Nephron (organoid): ENCODE measurements at regions not wholly inside any gene's neighbourhood (a gene's known extent, or its start where the extent isn't known, plus 50 kb on each side); places are given as distances from the start of the nearest gene placed in this dataset.

Experiments used
- H3K27ac Mint-ChIP-seq, 3 experiments: 2 replicates each; pipeline ENCODE4 v1.8.0; 2020; ENCODE audit warnings: mixed read lengths in 3 of 3, mild to moderate bottlenecking in 2 of 3, moderate library complexity in 1 of 3
- H3K27me3 Mint-ChIP-seq: 2 replicates; pipeline ENCODE4 v1.8.0; 2021; ENCODE audit warnings: low read depth, mild to moderate bottlenecking, moderate library complexity, mixed read lengths
- H3K36me3 Mint-ChIP-seq: 2 replicates; pipeline ENCODE4 v1.8.0; 2020; ENCODE audit warnings: low read depth, mixed read lengths
- H3K4me1 Mint-ChIP-seq: 2 replicates; pipeline ENCODE4 v1.8.0; 2020; ENCODE audit warnings: mixed read lengths
- H3K4me3 Mint-ChIP-seq, 3 experiments: 2 replicates each; pipeline ENCODE4 v1.8.0; 2020; ENCODE audit warnings: mild to moderate bottlenecking in 3 of 3, mixed read lengths in 3 of 3, moderate library complexity in 2 of 3
- H3K9me3 Mint-ChIP-seq: 2 replicates; pipeline ENCODE4 v1.8.0; 2020; ENCODE audit warnings: mixed read lengths
- TF ChIP-seq, protein P1 (sequence below), 3 experiments: fragments of 200-600 bp; sonication (generic); IDR thresholded peaks; one replicate each; pipeline ENCODE4 v1.5.0; 2021; ENCODE audit warnings: antibody characterized with exemption in 3 of 3; ENCODE audit not compliant: unreplicated experiment in 3 of 3

DNA sequence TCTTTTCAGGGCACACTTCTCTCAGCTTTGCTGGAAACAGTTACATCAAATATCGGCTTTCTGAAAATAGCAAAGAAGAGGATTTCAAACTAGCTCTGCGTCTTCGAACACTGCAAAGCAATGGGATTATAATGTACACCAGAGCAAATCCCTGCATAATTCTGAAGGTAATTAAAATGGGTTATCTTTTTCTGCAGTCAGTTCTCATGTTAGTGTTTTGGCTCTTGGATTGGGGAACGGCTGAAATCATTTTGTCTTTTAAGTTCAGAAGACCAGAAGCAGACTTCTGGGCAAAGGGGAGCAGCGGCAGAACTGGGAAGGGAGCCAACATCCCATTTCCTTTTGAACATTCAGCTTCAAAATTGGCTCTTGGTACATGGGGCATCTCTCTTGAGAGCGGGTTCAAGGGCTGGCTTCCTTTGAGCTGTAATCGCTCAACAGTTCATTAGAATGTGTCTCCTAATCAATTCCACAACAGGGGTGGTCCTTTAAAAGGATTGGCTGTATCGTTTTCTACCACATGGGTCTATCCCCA lies 110.2 kb upstream of the MTNR1B start:
- Mint-ChIP-seq H3K27me3 (peaks cover 4% of the 10 kb centered on the region), H3K36me3 (peaks cover 15% of the 10 kb centered on the region), H3K9me3 (no peaks in the 10 kb centered on the region), H3K4me3 (no peak overlapping the region), H3K4me1 (peaks cover 72% of the 10 kb centered on the region), H3K27ac (no peak overlapping the region)
- TF ChIP-seq, protein P1, sequence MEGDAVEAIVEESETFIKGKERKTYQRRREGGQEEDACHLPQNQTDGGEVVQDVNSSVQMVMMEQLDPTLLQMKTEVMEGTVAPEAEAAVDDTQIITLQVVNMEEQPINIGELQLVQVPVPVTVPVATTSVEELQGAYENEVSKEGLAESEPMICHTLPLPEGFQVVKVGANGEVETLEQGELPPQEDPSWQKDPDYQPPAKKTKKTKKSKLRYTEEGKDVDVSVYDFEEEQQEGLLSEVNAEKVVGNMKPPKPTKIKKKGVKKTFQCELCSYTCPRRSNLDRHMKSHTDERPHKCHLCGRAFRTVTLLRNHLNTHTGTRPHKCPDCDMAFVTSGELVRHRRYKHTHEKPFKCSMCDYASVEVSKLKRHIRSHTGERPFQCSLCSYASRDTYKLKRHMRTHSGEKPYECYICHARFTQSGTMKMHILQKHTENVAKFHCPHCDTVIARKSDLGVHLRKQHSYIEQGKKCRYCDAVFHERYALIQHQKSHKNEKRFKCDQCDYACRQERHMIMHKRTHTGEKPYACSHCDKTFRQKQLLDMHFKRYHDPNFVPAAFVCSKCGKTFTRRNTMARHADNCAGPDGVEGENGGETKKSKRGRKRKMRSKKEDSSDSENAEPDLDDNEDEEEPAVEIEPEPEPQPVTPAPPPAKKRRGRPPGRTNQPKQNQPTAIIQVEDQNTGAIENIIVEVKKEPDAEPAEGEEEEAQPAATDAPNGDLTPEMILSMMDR (IDR thresholded peaks at IDR 0.05; ENCODE audit: unreplicated experiment in 3 of 3): no peak

- peak overlapping the region; percentile 41 to 80 (median 47) for H3K27ac Mint-ChIP-seq
- TF ChIP-seq, protein P1 (IDR thresholded peaks at IDR 0.05; ENCODE audit: unreplicated experiment in 3 of 3): peak in 1 of 3 experiments; percentile 16
- peaks cover 19% of the 10 kb centered on the region for H3K36me3 Mint-ChIP-seq
- H3K27me3 Mint-ChIP-seq: peaks cover 4% of the 10 kb centered on the region
- H3K4me3 Mint-ChIP-seq: no peak overlapping the region
- no peaks in the 10 kb centered on the region for H3K9me3 Mint-ChIP-seq
- peaks cover 55% of the 10 kb centered on the region for H3K4me1 Mint-ChIP-seq
Observed at GRCh38 chr11:92861634-92862033, 107.8 kb upstream of the MTNR1B start.

- Mint-ChIP-seq H3K27ac (no peak overlapping the region), H3K9me3 (no peaks in the 10 kb centered on the region), H3K27me3 (peaks cover 8% of the 10 kb centered on the region), H3K4me1 (peaks cover 42% of the 10 kb centered on the region), H3K36me3 (peaks cover 5% of the 10 kb centered on the region), H3K4me3 (no peak overlapping the region)
- TF ChIP-seq, protein P1 (IDR thresholded peaks at IDR 0.05; ENCODE audit: unreplicated experiment in 3 of 3): no peak
Observed at GRCh38 chr11:92865352-92865751, 104.1 kb upstream of the MTNR1B start.

GRCh38 chr11:92866679-92867282 lies 102.7 kb upstream of the MTNR1B start:
- Mint-ChIP-seq H3K27ac (no peak overlapping the region), H3K4me3 (no peak overlapping the region), H3K27me3 (peaks cover 8% of the 10 kb centered on the region)

DNA sequence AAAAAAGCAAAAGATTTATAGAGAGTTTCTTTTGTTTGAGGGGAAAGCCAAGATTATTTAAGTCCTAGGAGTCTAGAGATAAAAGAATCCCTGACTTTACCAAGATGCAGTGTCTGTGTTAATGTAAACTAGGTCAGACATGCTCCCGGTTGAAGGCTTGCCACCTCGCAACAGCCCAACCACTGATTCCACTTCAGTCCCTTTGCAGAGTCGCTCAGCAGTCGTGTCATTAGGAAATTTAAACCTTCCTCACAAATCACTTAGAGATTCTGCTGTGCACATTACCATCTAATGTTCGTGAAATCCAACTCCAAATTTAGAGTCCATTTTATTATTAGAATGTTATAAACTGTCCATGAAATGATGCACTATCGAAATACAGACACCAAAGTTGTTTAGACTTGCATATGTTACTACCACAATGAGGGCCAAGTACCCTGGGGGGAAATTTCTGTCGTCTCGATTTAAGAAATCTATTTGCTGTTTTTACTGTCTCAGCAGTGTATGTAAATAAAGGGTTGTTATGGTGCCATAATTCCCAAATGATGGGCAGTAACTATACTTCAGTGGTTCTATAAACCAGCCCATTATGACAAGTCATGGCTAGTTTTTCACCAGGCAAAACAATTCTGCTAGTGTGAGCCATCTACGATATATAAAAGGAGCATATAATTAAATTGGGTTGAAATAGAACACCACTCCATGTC lies 101.4 kb upstream of the MTNR1B start:
- H3K36me3 Mint-ChIP-seq: peaks cover 4% of the 10 kb centered on the region
- peak overlapping the region in 2 of 3 experiments; percentile 1 to 4 for H3K27ac Mint-ChIP-seq
- H3K27me3 Mint-ChIP-seq: peaks cover 8% of the 10 kb centered on the region
- peaks cover 28% of the 10 kb centered on the region for H3K4me1 Mint-ChIP-seq
- no peak overlapping the region for H3K4me3 Mint-ChIP-seq
- TF ChIP-seq, protein P1 (IDR thresholded peaks at IDR 0.05; ENCODE audit: unreplicated experiment in 3 of 3): no peak
- H3K9me3 Mint-ChIP-seq: no peaks in the 10 kb centered on the region

More at GRCh38 chr11:92866679-92867282, 102.7 kb upstream of the MTNR1B start:
- TF ChIP-seq, protein P1 (IDR thresholded peaks at IDR 0.05; ENCODE audit: unreplicated experiment in 3 of 3): no peak
- peaks cover 28% of the 10 kb centered on the region for H3K4me1 Mint-ChIP-seq
- no peaks in the 10 kb centered on the region for H3K9me3 Mint-ChIP-seq
- peaks cover 4% of the 10 kb centered on the region for H3K36me3 Mint-ChIP-seq
